Calu3 (cell line): ENCODE measurements at regions not wholly inside any gene's neighbourhood (a gene's known extent, or its start where the extent isn't known, plus 50 kb on each side); places are given as distances from the start of the nearest gene placed in this dataset.

Experiments used
- BruUV-seq: library from RNA; stranded (reverse); fragments of 400-500 nt; replicated peaks from 2 replicates; lab custom pipeline; 2021; lab: Mats Ljungman, UMichigan
- CTCF ChIA-PET: fragments of 300-600 bp; sonication (Branson Sonifier 250); formaldehyde crosslinking; loops from one replicate; lab custom pipeline; 2022; ENCODE audit warnings: antibody characterized with exemption; lab: Charles Lee
- DNase-seq: peaks from one replicate; pipeline ENCODE4 v3.0.0; 2022
- H3K27ac Mint-ChIP-seq: one replicate; pipeline ENCODE4 v1.8.0; 2022; ENCODE audit warnings: mixed read lengths; ENCODE audit not compliant: unreplicated experiment
- H3K27me3 Mint-ChIP-seq: one replicate; pipeline ENCODE4 v1.8.0; 2022; ENCODE audit warnings: mixed read lengths; ENCODE audit not compliant: unreplicated experiment
- H3K36me3 Mint-ChIP-seq: one replicate; pipeline ENCODE4 v1.8.0; 2022; ENCODE audit warnings: mild to moderate bottlenecking, moderate library complexity, mixed read lengths; ENCODE audit not compliant: insufficient read depth, unreplicated experiment
- H3K4me1 Mint-ChIP-seq: one replicate; pipeline ENCODE4 v1.8.0; 2022; ENCODE audit warnings: mild to moderate bottlenecking, low read depth, mixed read lengths; ENCODE audit not compliant: unreplicated experiment
- H3K4me3 Mint-ChIP-seq: one replicate; pipeline ENCODE4 v1.8.0; 2022; ENCODE audit warnings: mild to moderate bottlenecking, low read depth, moderate library complexity, mixed read lengths; ENCODE audit not compliant: unreplicated experiment
- H3K9me3 Mint-ChIP-seq: one replicate; pipeline ENCODE4 v1.8.0; 2022; ENCODE audit warnings: low read depth, mixed read lengths; ENCODE audit not compliant: unreplicated experiment
- CTCF ChIP-seq: fragments of 200-600 bp; IDR thresholded peaks from one replicate; pipeline ENCODE4 v1.8.0; 2022; ENCODE audit warnings: antibody characterized with exemption; ENCODE audit not compliant: unreplicated experiment
- intact Hi-C: fragments of 100-400 bp; cut with micrococcal nuclease; formaldehyde crosslinking; loops from one replicate; pipeline ENCODE4 v1.10.0; 2022; ENCODE audit not compliant: unreplicated experiment

GRCh38 chr4:81665649-81666048 lies 193.9 kb upstream of the RASGEF1B start:
- no peaks in the 10 kb centered on the region for H3K27me3 Mint-ChIP-seq
- no peak for DNase-seq
- peaks cover 8% of the 10 kb centered on the region for H3K4me1 Mint-ChIP-seq
- BruUV-seq = no TSS peak
- H3K36me3 Mint-ChIP-seq = no peaks in the 10 kb centered on the region
- no peak for TF ChIP-seq CTCF
- H3K4me3 Mint-ChIP-seq = no peak overlapping the region
- H3K9me3 Mint-ChIP-seq = no peaks in the 10 kb centered on the region
- CTCF ChIA-PET = no interaction called here
- intact Hi-C loops = no loop called here
- H3K27ac Mint-ChIP-seq = no peak overlapping the region

DNA sequence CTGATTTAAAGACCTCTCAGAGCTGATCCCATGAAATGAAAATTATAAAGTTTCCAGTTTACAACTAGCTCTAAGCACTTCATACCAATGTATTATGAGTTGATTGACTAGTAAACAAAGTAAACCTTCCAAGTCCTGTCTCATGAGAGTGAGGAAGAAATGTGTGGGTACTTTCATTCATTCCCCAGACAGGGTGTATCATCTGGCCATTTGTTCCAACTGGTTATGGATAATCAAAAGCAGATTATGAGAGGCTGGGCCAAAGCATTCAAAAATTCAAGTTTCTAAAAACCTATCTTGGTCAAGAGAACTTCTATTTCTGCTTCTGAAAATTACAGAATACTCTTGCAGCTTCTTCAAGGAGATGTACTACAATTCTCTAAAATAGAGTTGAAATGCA lies 193.3 kb upstream of the RASGEF1B start:
- intact Hi-C loops = no loop called here
- Mint-ChIP-seq H3K27me3 (no peaks in the 10 kb centered on the region), H3K4me3 (no peak overlapping the region), H3K36me3 (no peaks in the 10 kb centered on the region), H3K9me3 (no peaks in the 10 kb centered on the region), H3K27ac (no peak overlapping the region), H3K4me1 (peaks cover 8% of the 10 kb centered on the region)
- CTCF ChIA-PET = no interaction called here
- TF ChIP-seq CTCF = no peak
- no peak for DNase-seq
- BruUV-seq = no TSS peak

DNA sequence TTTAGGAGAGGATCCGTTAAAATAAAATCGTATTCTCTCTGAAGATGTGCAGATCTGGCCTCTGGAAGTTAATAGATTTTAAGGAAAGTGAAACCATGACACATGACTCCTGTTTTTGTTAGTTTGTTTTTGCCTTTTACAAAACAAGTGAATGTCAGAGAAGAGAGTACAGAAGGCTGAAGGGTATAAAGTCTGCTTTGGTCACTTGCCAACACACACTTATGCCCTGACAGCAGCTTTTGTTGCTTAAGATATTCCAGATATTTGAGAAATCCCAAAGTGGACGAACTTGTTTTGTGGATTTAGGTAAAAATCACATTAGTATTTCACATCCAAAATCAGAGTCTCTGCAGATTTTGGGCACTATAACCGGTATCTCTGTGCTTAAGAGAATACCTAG lies 192.4 kb upstream of the RASGEF1B start:
- no TSS peak for BruUV-seq
- DNase-seq = no peak
- CTCF ChIA-PET = no interaction called here
- H3K27me3 Mint-ChIP-seq = no peaks in the 10 kb centered on the region
- H3K9me3 Mint-ChIP-seq = no peaks in the 10 kb centered on the region
- H3K4me3 Mint-ChIP-seq = no peak overlapping the region
- TF ChIP-seq CTCF = no peak
- no peaks in the 10 kb centered on the region for H3K36me3 Mint-ChIP-seq
- H3K4me1 Mint-ChIP-seq = peaks cover 8% of the 10 kb centered on the region
- intact Hi-C loops = loop anchor here (1.0 kb wide), 1 partner anchor 10 kb away; no protein-coding TSS in a partner anchor
- H3K27ac Mint-ChIP-seq = no peak overlapping the region

DNA sequence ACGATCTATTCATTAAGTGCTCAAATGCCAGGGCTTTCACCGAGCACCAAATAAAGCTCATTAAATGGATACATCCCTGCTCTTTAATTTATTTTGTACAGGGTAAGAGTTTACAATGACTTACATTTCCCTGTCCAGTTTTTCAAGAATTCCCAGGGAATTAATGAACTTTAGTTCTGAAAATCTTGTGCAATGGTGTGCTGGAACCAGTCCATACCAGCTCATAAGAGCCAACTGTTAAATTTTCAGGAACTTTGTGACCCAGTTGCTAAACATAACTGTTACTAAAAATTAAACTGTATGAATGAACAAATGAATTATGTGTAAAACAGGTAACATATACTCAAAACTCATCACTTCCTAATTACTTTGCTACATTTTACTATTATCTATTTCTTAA lies 191.7 kb upstream of the RASGEF1B start:
- H3K9me3 Mint-ChIP-seq = no peaks in the 10 kb centered on the region
- no TSS peak for BruUV-seq

More for the DNA sequence above, 191.7 kb upstream of the RASGEF1B start:
- Mint-ChIP-seq H3K4me3 (no peak overlapping the region), H3K36me3 (no peaks in the 10 kb centered on the region), H3K4me1 (peaks cover 8% of the 10 kb centered on the region), H3K27ac (no peak overlapping the region), H3K27me3 (no peaks in the 10 kb centered on the region)
- intact Hi-C loops = no loop called here
- CTCF ChIA-PET = no interaction called here
- no peak for DNase-seq
- TF ChIP-seq CTCF = no peak
